ENCODE measurements at regions not wholly inside any gene's neighbourhood (a gene's known extent, or its start where the extent isn't known, plus 50 kb on each side); places are given as distances from the start of the nearest gene placed in this dataset.

DNA sequence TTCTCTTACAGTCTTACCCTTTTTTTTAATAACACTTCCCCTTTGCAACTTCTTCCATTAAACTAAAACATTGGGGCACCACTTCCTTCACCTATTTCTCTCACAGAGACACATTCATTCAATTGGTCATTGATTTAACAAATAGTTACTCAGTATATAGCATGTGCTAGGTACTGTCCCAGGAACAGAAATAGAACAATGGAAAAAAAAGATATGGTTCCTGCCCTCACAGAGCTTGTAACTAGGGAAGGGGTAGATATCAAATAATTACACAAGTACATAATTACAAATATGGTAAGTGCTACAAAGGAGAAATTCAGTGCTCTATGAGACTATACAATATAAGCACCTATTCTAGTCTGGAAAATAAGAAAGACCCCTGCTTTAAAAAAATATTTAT, 165.5 kb upstream of the RBBP8 start:
- DNase-seq (ENCODE audit: low read depth) = no peak
- TF ChIP-seq, protein P1, sequence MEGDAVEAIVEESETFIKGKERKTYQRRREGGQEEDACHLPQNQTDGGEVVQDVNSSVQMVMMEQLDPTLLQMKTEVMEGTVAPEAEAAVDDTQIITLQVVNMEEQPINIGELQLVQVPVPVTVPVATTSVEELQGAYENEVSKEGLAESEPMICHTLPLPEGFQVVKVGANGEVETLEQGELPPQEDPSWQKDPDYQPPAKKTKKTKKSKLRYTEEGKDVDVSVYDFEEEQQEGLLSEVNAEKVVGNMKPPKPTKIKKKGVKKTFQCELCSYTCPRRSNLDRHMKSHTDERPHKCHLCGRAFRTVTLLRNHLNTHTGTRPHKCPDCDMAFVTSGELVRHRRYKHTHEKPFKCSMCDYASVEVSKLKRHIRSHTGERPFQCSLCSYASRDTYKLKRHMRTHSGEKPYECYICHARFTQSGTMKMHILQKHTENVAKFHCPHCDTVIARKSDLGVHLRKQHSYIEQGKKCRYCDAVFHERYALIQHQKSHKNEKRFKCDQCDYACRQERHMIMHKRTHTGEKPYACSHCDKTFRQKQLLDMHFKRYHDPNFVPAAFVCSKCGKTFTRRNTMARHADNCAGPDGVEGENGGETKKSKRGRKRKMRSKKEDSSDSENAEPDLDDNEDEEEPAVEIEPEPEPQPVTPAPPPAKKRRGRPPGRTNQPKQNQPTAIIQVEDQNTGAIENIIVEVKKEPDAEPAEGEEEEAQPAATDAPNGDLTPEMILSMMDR (IDR thresholded peaks at IDR 0.05; ENCODE audit: insufficient read depth, low read depth, low read length) = no peak
- peaks cover 5% of the 10 kb centered on the region for H3K27me3 ChIP-seq (ENCODE audit: control insufficient read depth, insufficient read depth, low read length)
- no peak overlapping the region for H3K4me3 ChIP-seq (ENCODE audit: low read depth, low read length)
- H3K36me3 ChIP-seq (ENCODE audit: control insufficient read depth, insufficient read depth, low read length) = no peaks in the 10 kb centered on the region
- ChIA-PET POLR2A (no interaction called here), CTCF (interaction anchor here (0.6 to 0.9 kb wide), 3 partner anchors 9 to 601 kb away, joined by 3 read pairs; no protein-coding TSS in a partner anchor)

DNA sequence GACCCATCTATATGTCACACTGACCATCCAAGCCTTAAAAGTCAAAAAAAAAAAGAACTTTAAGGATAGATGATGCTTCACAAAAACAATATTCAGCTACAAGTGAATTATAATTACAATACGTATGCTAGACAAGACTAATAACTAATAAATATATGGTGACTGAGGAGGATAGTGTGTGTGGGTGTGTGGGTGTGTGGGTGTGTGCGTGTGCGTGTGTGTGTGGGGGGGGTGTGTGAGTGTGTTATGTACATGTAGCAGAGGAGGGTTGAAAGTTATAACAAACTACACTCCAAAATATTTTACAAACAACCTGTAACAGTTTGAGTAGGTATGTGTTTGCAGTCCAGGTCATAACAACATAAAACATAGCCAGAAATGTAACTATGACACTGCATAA, 159.2 kb upstream of the RBBP8 start:
- H3K36me3 ChIP-seq (ENCODE audit: control insufficient read depth, insufficient read depth, low read length) = no peaks in the 10 kb centered on the region
- H3K27me3 ChIP-seq (ENCODE audit: control insufficient read depth, insufficient read depth, low read length) = no peaks in the 10 kb centered on the region
- CTCF ChIA-PET = no interaction called here
- no peak for DNase-seq (ENCODE audit: low read depth)
- TF ChIP-seq, protein P1 (IDR thresholded peaks at IDR 0.05; ENCODE audit: insufficient read depth, low read depth, low read length) = no peak
- no peak overlapping the region for H3K4me3 ChIP-seq (ENCODE audit: low read depth, low read length)
- POLR2A ChIA-PET = no interaction called here

DNA sequence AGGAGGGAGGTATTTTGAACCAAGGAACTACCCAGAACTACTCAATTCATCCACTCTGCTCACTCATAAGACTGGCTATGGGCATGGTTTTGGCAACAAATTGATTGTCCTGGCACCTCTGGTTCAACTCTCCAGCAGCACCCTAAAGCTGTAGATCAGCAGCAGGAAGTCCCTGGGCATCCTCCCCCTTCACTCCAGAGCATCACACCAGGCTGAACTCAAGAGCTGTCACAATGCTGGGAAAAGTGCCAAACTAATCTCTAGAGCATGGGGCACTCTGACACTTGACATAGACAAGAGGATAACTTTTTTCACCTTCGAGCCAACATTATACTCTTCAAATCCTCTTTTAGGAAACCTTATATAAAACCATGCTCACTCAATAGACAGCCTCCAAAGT, 154.1 kb upstream of the RBBP8 start:
- DNase-seq (ENCODE audit: low read depth) = no peak
- no peak overlapping the region for H3K4me3 ChIP-seq (ENCODE audit: low read depth, low read length)
- H3K27me3 ChIP-seq (ENCODE audit: control insufficient read depth, insufficient read depth, low read length) = peaks cover 2% of the 10 kb centered on the region; the same call in 1 of the 2 replicates
- TF ChIP-seq, protein P1 (IDR thresholded peaks at IDR 0.05; ENCODE audit: insufficient read depth, low read depth, low read length) = no peak
- CTCF ChIA-PET = interaction anchor here (1.5 kb wide), 1 partner anchor 20 kb away, joined by 4 read pairs; no protein-coding TSS in a partner anchor
- POLR2A ChIA-PET = no interaction called here
- H3K36me3 ChIP-seq (ENCODE audit: control insufficient read depth, insufficient read depth, low read length) = no peaks in the 10 kb centered on the region

DNA sequence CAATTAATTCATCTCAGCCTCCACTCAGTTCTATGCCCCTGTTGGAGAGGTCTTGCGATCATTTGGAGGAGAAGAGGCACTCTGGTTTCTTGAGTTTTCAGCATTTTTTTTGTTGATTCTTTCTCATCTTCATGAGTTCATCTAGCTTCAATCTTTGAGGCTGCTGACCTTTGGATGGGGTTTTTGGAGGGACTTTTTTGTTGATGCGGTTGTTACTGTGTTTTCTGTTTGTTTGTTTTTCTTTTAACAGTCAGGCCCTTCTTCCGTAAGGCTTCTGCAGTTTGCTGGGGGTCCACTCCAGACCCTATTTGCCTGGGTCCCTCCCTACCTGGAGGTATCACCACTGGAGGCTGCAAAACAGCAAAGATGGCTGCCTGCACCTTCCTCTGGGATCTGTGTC, 149.9 kb upstream of the RBBP8 start:
- ChIA-PET CTCF (interaction anchor here (1.2 kb wide), 1 partner anchor 16 kb away, joined by 3 read pairs; no protein-coding TSS in a partner anchor), POLR2A (no interaction called here)
- Histone ChIP-seq H3K4me3 (ENCODE audit: low read depth, low read length) (no peak overlapping the region), H3K36me3 (ENCODE audit: control insufficient read depth, insufficient read depth, low read length) (no peaks in the 10 kb centered on the region), H3K27me3 (ENCODE audit: control insufficient read depth, insufficient read depth, low read length) (peaks cover 4% of the 10 kb centered on the region)
- TF ChIP-seq, protein P1 (IDR thresholded peaks at IDR 0.05; ENCODE audit: insufficient read depth, low read depth, low read length) = no peak
- no peak for DNase-seq (ENCODE audit: low read depth)

DNA sequence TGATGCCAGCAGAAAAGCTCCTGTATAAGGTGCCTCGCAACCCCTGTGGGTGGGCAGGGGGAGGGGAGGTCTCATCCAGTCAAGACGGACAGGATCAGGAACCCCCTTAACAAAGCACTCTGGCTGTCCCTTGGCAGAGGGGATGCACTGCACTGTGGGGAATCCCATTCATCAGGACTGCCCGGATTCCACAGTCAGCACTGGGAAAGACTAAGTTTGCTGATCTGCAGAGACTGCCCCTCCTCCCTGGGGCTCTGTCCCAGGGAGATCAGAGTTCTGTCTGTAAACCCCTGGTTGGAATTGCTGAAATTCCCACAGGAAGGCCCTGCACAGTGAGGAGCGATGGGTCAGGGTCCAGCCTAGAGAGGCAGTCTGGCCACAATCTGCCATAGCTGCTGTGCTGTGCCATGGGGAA, 149.5 kb upstream of the RBBP8 start:
- CTCF ChIA-PET = interaction anchor here (1.2 kb wide), 1 partner anchor 15 kb away, joined by 3 read pairs; no protein-coding TSS in a partner anchor
- peaks cover 5% of the 10 kb centered on the region for H3K27me3 ChIP-seq (ENCODE audit: control insufficient read depth, insufficient read depth, low read length)
- TF ChIP-seq, protein P1 (IDR thresholded peaks at IDR 0.05; ENCODE audit: insufficient read depth, low read depth, low read length) = no peak
- no peak for DNase-seq (ENCODE audit: low read depth)
- H3K4me3 ChIP-seq (ENCODE audit: low read depth, low read length) = no peak overlapping the region
- H3K36me3 ChIP-seq (ENCODE audit: control insufficient read depth, insufficient read depth, low read length) = no peaks in the 10 kb centered on the region
- POLR2A ChIA-PET = no interaction called here
